GM19240 (cell line): ENCODE measurements at regions not wholly inside any gene's neighbourhood (a gene's known extent, or its start where the extent isn't known, plus 50 kb on each side); places are given as distances from the start of the nearest gene placed in this dataset.

ENCODE experiments used
- DNase-seq: peaks from one replicate; pipeline ENCODE4 v3.0.0; 2011; ENCODE audit warnings: low spot score; ENCODE audit not compliant: insufficient read length

DNA sequence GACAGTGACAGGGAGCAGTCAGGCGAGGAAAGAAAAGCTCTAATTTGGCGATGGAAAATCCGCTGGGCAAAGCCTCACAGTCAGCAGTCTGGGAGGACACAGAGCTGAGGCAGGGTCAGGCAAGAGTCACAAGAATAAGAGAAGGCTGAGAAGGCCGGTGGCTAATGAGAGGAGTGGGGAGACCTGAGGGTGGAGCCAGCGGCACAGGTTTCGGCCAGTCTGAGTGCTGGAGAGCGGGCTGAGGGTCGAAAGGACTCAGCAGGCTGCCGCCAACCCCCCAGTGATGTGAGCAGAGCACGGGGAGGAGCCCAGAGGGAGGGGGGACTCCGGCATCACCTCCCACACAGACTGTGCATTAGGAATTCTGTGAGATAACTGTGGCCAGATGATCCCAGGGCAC, 500.6 kb upstream of the MYT1L start:
- DNase-seq: no peak

- no peak for DNase-seq
Measured at GRCh38 chr2:2830576-2830975, 499.5 kb upstream of the MYT1L start.

GRCh38 chr2:2828774-2829368, 497.8 kb upstream of the MYT1L start:
- no peak for DNase-seq

GRCh38 chr2:2827761-2828221, 496.7 kb upstream of the MYT1L start:
- DNase-seq: no peak

DNA sequence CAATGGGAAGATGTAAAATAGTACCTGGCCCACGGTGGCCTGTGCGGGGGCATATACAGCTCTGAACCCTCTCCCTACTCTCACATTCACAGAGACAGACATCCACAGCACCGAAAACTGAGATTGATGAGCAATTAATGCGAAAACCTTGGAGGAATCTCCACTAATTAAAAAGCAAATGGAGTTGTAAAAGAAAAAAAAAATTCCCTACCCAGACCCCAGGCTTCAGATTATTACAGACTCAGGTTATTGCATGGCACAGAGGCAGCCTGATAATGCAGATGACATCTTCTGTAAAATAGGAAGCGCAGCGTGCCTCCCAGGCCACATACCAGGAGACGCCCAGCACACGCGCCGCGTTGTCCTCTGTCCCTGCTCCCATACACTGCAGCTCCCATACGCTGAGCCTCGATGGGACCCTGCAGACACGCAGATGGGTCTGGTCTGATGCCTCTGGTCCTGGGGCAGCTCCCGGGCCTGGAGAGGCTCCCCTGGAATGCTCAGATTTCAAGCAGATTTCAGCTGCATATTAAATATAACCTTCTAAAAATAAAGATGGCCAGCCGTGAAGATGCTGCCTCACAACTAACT, 496.1 kb upstream of the MYT1L start:
- no peak for DNase-seq

DNA sequence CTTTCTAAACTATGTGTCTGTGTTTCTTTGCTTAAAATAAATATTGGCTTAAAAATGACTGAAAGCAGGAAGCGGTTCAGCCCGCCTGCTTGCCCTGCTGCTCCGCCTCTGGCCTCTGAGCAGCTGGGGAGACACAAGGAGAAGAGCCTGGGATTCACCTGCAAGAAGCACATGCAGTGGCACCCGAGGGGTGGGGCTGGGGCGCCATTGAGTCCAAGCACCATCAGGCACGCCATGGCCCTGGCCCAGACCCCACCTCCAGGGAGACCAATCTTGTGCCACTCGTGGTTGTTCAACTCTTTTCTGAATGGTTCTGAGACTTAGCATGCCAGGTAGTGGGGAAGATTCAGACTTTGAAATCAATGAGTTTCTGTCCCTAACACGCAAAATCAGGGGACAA, 495.5 kb upstream of the MYT1L start:
- DNase-seq: no peak

- DNase-seq: no peak
Measured at GRCh38 chr2:2826209-2826551, 495.1 kb upstream of the MYT1L start.

DNA sequence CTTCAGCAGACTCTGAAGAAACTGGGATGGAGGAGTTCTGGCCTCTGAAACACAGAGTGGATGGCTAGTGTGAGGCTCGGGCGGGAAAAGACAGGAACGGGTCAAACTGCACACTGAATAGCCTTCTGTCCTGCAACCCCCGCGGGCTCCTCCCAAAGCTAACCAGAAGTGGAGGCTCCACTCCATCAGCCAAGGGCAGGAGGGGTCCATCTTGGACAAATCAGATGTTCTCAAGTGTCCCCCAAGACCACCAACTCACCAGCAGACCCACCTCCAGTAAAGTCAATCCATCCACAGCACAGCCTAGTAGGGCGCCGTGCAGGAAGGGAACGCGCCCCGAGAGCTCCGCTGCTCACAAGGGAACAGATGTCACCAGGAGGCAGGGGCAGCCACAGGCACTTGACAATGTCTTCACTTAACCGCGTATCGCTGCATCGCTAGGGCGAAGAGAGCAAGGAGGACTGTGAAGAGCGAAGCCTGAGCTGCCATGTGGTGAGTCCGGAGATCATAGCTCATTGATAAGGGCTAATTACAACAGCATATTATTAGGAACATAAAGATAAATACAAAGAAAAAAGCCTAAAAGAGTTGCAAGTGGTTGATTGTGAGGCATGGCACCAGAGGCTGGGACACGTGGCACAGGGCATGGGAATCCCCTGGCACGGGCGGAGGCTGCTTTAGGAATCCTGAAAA, 494.6 kb upstream of the MYT1L start:
- no peak for DNase-seq

GRCh38 chr2:2825062-2825461, 494.0 kb upstream of the MYT1L start:
- DNase-seq: no peak

DNA sequence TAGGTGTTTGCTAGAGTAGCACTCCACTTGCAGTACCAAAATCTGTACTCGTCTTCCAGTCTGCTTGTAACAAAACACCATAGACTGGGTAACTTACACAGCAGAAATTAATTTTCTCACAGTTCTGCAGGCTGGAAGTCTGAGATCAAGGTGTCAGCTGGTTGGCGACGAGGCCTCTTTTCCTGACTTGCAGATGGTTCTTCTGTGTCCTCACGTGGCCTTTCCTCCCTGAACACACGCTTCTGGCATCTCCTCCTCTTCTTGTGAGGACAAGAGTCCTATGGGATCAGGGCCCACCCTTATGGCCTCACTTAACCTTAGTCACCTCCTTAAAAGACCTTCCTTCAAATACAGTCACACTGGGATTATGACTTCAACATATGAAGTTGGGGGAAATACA, 493.5 kb upstream of the MYT1L start:
- no peak for DNase-seq

DNA sequence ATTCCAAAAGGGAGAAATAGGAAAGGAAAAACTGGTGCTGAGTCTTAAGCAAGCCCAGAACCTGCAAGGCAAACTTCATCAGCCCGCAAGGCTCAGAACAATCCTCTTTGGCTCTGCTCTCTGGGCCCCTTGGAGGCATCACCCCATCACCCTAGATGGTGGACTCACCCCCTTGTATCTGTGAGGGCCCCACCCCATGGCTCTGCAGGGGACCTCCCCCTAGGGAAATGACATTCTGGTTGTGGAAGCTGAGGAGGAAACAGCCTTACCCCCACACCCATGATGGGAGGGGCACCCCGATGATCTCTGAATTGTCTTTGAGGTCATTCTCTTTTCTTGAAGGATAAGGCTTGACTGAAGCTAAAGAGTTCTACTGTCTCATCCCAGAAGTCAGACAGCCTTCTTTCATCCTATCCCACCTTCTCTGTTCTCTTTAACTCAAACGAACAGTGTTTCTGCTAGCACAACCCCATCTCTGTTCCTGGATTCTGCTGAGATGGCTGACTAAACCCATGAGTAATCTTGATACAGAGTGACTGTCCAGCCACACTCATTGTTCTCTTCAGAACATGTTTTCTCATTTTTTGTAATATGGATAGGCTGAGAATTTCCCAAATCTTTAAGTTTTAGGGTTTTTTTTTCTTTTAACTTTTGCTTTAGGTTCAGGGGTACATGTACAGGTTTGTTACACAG, 492.1 kb upstream of the MYT1L start:
- no peak for DNase-seq

DNA sequence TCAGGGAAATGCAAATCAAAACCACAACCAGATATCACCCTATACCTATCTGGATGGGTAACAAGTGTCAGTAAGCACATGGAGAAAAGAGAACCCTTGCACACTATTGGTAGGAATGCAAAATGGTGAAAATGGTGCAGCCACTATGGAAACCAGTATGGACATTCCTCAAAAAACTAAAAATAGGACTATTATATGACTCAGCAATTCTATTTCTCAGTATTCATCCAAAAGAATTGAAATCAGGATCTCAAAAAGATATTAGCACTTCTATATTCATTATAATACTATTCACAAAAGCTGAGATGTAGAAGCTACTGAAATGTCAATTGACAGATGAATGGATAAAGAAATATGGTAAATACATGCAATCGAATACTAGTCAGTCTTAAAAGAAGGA, 491.1 kb upstream of the MYT1L start:
- no peak for DNase-seq

- no peak for DNase-seq
Measured at GRCh38 chr2:2812648-2813047, 481.6 kb upstream of the MYT1L start.

- no peak for DNase-seq
Measured at GRCh38 chr2:2812117-2812516, 481.0 kb upstream of the MYT1L start.

DNA sequence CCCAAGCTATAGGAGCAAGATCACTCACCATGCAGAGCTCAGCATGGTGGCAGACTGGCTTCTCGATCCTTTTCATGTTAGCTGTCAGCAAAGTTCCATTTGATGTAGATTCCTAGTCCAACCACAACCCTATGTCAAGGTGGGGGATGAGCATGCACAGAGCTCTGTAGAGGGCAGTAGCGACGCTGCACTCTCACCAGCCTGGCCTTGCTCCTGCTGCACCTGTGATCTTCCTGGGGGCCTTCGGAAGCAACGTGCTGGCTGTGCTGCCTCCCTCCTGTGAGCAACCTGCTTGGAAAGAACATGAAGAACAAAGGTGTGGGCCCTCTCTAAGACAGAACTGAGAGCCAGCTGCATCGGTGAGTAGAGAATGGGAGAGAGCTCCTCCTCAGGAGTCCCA, 479.4 kb upstream of the MYT1L start:
- DNase-seq: no peak

DNA sequence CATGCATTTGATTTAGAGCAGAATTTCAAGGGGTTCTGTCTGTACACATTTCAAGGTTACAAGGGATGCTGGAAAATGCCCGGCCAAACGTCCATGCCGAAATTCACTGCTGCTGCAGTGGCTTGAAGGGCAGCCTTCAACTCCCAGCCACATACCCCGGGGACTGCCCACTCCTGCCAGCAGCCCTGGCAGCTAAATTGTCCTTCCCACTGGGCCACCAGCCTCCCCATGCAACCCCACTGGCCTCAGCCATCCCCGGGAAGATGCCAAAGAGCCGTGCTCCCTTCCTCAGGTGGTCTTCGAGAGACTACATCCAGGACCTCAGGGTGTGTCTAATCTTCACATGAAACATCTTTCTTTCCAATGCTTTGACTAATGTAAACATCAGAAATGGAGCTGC, 478.7 kb upstream of the MYT1L start:
- no peak for DNase-seq

DNA sequence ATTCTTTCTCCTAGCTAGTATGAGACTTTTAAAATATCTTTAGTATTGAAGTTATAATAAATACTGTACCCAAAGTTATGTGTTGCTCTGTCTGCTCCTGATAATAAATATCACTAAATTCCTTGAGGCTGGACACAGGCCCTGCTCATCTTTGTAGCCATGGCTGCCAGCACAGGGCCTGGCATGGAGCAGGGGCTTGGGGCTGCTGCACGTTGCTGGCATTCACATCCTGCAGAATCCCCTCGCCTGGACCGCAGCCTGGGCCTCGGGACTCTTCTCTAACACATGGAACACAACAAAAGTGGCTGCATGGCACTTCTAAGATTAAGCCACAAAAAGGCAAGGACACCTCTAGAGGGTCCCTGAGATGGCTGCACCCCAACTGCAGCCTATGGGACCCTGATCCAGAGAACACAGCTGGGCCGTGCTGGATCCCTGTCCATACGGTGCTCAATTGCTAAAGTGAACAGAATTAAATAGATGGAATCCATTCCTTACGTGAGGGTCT, 477.5 kb upstream of the MYT1L start:
- DNase-seq: no peak

- DNase-seq: no peak
Measured at GRCh38 chr2:2806711-2807110, 475.6 kb upstream of the MYT1L start.

- no peak for DNase-seq
Measured at GRCh38 chr2:2805263-2805662, 474.2 kb upstream of the MYT1L start.

GRCh38 chr2:2804528-2804927, 473.5 kb upstream of the MYT1L start:
- no peak for DNase-seq

DNA sequence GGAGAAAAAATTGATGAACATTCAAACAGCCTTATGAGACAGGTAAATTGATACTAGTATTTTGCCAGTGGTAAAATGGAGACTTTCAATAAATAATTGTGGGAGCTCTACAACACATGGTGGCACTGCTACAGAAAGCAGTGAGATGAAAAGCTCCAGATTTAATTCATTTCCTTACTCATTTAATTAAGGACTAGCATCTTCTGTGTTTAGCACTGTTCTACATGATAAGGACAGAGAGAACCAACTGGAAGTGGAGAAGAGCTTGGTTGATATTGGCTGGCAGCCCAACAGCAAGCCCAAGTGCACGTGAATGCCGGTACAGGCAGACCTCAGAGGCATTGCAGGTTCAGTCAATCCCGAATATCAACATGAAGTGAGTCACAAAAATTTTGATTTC, 470.4 kb upstream of the MYT1L start:
- no peak for DNase-seq

DNA sequence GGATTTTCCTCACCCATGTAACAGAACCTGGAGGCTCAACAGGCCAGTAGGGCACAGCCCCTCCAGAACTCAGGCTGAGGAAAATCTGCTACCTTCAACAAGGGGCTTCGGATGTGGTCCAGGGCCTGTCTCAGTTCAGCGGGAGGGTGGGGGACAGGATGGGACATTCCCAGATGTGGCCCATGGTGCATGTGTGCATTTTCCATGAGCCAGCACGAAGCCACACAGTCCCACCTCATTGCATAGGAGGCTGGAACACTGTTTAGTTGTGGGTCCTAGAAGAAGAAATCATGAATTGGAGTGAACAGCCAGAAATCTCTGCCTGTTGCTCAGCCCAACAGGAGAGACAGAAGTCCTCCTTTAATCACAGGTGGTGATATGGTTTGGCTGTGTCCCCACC, 469.6 kb upstream of the MYT1L start:
- no peak for DNase-seq
